ENCODE measurements at regions not wholly inside any gene's neighbourhood (a gene's known extent, or its start where the extent isn't known, plus 50 kb on each side); places are given as distances from the start of the nearest gene placed in this dataset.

GRCh38 chr22:48660790-48661740, 1166.6 kb downstream of the BRD1 start:
- no peak for TF ChIP-seq CTCF (IDR thresholded peaks at IDR 0.05)
- H3K4me3 ChIP-seq, result no peak overlapping the region
- no peak overlapping the region for H3K27ac ChIP-seq
- DNase-seq (ENCODE audit: low spot score), result no peak

GRCh38 chr22:48660104-48660789, 1167.4 kb downstream of the BRD1 start:
- H3K4me3 ChIP-seq, result no peak overlapping the region
- DNase-seq (ENCODE audit: low spot score), result no peak
- no peak overlapping the region for H3K27ac ChIP-seq
- TF ChIP-seq CTCF (IDR thresholded peaks at IDR 0.05), result no peak

GRCh38 chr22:48659404-48659996, 1168.2 kb downstream of the BRD1 start:
- TF ChIP-seq CTCF (IDR thresholded peaks at IDR 0.05), result no peak
- no peak overlapping the region for H3K27ac ChIP-seq
- no peak overlapping the region for H3K4me3 ChIP-seq
- no peak for DNase-seq (ENCODE audit: low spot score)

GRCh38 chr22:48658871-48659270, 1168.8 kb downstream of the BRD1 start:
- no peak for DNase-seq (ENCODE audit: low spot score)
- Histone ChIP-seq H3K4me3 (no peak overlapping the region), H3K27ac (no peak overlapping the region)
- TF ChIP-seq CTCF (IDR thresholded peaks at IDR 0.05), result no peak

GRCh38 chr22:48658246-48658645, 1169.4 kb downstream of the BRD1 start:
- no peak for TF ChIP-seq CTCF (IDR thresholded peaks at IDR 0.05)
- Histone ChIP-seq H3K27ac (no peak overlapping the region), H3K4me3 (no peak overlapping the region)
- no peak for DNase-seq (ENCODE audit: low spot score)

GRCh38 chr22:48654492-48654891, 1173.2 kb downstream of the BRD1 start:
- DNase-seq (ENCODE audit: low spot score), result no peak
- TF ChIP-seq CTCF (IDR thresholded peaks at IDR 0.05), result no peak
- Histone ChIP-seq H3K4me3 (no peak overlapping the region), H3K27ac (peak overlapping the region in 1 of 2 donors; percentile 16)
